ENCODE measurements at regions not wholly inside any gene's neighbourhood (a gene's known extent, or its start where the extent isn't known, plus 50 kb on each side); places are given as distances from the start of the nearest gene placed in this dataset.
"Not testable (repeated sequence)": the region's sequence is repeated elsewhere in the genome, so short reads cannot be mapped to it uniquely, and the experiment has no call there.

DNA sequence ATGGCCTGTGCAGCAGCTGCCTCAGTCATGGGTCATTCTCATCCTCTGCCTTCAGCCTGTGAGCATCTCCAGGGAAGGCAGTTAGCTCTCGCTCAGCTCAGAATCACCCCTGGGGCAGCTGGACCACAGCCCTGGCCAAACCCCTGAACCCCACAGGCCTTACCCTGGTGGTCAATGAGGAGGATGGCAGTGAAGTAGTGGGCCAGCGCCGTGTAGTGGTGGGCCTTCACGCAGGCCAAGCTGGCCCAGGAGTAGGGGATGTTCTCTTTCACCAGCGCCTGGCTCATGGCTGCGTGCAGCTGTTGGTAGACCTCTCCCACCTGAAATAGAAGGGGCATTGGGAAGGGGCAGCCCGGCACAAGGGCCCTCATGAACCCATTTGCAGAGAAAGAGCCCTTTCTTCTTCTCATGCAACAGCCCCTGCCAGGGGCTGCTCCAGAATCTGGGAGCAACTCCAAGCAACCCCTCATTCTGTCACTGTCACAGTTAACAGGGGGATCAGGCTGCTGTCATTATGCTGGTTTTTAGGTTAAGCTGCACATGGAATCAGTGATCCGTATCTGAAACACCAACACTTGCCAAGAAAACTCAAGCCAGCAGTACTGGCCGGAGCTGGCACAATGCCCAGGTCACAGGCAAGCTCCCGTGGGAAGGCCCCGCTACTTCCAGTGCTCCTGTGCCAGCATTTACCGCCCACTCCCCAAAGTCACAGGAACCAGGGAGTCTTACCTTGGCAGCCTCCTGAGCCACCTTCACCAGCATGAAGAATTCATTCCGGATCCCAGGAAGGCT lies 290.2 kb downstream of the GOLGA6L6 start:
- H3K4me3 ChIP-seq (ENCODE audit: low read depth, low read length): not testable (repeated sequence)

GRCh38 chr15:20250206-20250605 lies 291.4 kb downstream of the GOLGA6L6 start:
- H3K4me3 ChIP-seq (ENCODE audit: low read depth, low read length): not testable (repeated sequence)

DNA sequence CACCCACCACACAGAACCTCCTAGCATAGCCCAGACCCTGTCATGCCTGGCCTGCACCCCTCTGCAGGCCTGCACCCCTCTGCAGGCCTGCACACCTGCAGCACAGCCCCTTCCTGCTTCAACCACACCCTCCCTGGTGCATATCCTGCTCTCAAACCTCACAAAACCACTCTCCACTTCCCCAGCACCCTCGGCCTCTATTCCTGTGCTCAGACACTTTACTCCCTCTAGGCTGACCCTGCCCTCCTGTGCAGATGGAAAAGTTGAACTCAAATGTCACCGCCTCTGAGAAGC lies 292.0 kb downstream of the GOLGA6L6 start:
- not testable (repeated sequence) for H3K4me3 ChIP-seq (ENCODE audit: low read depth, low read length)

GRCh38 chr15:20248434-20248833 lies 293.2 kb downstream of the GOLGA6L6 start:
- not testable (repeated sequence) for H3K4me3 ChIP-seq (ENCODE audit: low read depth, low read length)

- not testable (repeated sequence) for H3K4me3 ChIP-seq (ENCODE audit: low read depth, low read length)
Observed at GRCh38 chr15:20247137-20247536, 294.5 kb downstream of the GOLGA6L6 start.

DNA sequence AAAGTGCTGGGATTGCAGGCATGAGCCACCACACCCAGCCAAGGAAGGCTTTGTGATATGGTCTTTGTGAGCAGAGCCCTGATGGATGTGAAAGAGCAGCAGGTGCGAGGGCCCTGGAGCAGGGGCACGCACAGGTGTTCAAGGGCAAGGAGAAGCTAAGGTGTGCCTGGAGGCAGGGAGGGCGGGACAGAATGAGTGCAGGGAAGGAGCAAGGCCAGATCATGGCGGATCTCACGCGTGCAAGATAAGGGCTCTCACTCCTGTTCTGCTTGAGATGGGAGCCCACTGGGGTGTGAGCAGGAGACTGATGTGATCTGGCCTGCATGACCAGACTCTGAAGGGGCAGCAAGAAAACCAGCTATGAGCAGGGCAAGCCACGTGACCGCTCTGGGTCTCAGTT lies 295.0 kb downstream of the GOLGA6L6 start:
- H3K4me3 ChIP-seq (ENCODE audit: low read depth, low read length): not testable (repeated sequence)

DNA sequence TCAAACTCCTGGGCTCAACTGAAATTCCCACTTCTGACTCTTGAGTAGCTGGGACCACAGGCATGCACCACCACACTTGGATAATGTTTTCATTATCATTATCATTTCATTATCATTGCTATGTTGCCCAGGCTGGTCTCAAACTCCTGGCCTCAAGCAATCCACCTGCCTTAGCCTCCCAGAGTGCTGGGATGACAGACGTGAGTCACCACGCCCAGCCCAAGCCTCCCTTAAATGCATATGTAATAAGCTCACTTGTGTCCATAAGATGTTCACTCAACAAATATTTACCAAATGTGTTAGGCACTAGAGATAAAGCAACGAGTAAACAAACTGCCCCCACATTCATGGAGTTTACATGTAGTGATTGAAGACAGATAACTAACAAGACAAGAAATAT lies 295.7 kb downstream of the GOLGA6L6 start:
- not testable (repeated sequence) for H3K4me3 ChIP-seq (ENCODE audit: low read depth, low read length)

DNA sequence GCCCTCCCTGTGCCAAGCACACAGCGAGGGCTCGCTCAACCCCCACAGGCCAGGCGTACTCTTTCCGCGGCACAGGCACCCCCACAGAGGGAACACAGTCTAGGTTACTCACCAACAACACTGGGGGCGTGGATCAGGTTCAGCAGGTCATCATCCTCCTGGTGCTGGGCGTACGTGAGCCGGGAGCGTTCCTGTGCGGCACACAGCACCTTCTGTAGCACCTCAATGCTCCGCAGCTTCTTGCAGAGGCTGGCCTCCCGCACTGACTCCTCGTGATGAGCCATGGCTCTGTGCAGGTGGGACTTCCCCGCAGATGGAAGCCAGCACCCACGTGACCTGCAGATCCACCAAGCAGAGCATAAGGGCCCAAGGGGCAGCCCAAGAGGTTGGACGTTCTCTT lies 296.8 kb downstream of the GOLGA6L6 start:
- H3K4me3 ChIP-seq (ENCODE audit: low read depth, low read length): not testable (repeated sequence)

DNA sequence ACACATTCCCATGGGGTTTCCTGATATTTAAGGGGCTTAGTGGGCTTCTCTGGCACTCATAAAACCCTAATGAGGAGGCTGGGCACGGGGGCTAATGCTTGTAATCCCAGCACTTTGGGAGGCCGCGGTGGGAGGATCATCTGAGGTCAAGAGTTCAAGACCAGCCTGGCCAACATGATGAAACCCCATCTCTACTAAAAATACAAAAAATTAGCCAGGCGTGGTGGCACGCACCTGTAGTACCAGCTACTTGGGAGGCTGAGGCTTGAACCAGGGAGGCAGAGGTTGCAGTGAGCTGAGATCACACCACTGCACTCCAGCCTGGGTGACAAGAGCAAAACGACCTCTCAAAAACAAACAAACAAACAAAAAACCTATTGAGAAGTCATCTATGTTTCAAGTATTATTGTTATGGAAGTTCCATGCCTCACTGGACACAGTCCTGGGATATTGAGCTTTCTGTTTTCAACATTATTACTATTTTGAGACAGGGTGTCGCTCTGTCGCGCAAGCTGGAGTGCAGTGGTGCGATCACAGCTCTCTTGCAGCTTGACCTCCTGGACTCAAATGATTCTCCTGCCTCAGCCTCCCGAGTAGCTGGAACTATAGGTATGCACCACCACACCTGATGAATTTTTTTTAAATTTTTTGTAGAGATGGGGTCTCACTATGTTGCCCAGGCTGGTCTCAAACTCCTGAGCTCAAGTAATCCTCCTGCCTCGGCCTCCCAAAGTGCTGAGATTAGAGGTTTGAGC lies 297.9 kb downstream of the GOLGA6L6 start:
- not testable (repeated sequence) for H3K4me3 ChIP-seq (ENCODE audit: low read depth, low read length)

- H3K4me3 ChIP-seq (ENCODE audit: low read depth, low read length): not testable (repeated sequence)
Observed at GRCh38 chr15:20240366-20240917, 301.2 kb downstream of the GOLGA6L6 start.

DNA sequence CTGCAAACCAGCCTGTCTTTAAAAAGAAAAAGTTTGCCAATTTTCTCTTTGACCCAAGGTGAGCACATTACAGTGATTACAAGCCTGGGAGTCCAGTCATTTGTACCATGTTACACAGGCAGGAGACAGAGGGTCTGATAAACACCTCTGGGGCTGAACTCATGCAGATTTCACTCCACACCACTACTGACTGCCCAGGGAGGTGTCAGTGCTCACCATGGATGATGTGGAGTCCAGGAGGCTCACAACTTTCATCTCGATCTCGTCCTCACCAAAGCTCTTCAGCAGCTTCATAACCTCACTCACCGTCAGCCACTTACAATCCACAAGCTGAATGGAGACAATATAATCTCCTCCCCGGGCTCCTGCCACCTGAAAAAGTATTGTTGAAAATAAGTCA lies 302.4 kb downstream of the GOLGA6L6 start:
- H3K4me3 ChIP-seq (ENCODE audit: low read depth, low read length): not testable (repeated sequence)

DNA sequence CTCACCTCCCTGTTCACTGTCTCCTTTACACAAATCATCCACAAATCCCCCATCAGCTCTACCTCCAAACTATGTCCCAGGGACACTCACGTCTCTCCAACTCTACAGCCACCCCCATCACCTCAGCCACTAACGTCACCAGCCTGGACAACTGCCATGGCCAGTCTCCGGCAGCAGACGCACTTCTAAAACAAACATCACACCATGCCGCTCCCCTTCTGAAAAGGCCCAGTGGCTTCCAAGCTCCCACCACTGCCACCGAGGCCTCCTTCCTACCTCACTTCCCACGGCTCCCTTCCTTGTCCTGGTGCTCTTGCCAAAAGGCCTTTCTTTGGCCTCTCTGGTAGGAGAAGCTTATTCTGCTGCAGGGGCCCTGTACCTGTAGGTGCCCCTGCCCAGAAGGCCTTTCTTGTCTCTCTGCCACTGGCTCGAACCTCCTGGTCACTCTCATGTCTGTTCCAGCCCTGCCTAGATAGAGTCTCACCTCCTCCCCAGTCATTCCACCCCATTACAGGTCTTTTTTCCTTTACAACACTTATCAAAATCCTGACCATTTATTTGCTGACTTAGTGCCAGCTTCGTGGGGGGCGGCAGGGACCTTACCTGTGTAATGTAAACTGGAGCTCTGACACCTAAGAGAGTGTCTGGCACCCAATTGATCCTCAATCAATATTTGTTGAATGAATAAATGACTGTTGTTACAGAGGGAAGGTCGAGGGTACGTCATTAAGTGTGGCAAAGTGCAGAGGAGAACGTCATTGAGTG lies 304.2 kb downstream of the GOLGA6L6 start:
- not testable (repeated sequence) for H3K4me3 ChIP-seq (ENCODE audit: low read depth, low read length)

DNA sequence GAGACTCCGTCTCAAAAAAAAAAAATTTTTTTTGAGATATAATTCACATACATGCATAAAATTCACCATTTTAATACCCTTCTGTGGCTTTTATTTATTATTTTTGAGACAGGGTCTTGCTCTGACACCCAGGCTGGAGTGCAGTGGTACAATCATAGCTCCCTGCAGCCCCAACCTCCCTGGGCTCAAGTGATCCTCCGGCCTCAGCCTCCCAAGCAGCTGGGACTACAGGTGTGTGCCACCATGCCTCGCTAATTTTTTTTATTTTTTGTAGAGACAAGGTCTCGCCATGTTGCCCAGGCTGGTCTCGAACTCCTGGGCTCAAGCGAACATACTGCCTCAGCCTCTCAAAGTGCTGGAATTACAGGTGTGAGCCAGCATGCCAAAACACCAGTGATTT lies 305.9 kb downstream of the GOLGA6L6 start:
- not testable (repeated sequence) for H3K4me3 ChIP-seq (ENCODE audit: low read depth, low read length)

DNA sequence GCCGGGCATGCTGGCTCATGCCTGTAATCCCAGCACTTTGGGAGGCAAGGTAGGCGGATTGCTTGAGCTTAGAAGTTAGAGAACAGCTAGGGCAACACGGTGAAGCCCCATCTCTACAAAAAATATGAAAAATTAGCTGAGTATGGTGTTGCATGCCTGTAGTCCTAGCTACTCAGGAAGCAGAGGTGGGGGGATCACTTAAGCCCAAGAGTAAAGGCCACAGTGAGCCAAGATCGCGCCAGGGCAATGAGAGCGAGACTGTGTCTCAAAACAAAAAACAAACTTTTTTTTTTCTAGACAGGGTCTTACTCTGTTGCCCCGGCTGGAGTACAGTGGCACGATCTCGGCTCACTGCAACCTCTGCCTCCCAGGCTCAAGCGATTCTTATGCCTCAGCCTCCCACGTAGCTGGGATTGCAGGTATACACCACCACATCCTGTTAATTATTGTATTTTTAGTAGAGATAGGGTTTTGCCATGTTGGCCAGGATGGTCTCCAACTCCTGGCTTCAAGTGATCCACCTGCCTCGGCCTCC lies 307.5 kb downstream of the GOLGA6L6 start:
- H3K4me3 ChIP-seq (ENCODE audit: low read depth, low read length): not testable (repeated sequence)

DNA sequence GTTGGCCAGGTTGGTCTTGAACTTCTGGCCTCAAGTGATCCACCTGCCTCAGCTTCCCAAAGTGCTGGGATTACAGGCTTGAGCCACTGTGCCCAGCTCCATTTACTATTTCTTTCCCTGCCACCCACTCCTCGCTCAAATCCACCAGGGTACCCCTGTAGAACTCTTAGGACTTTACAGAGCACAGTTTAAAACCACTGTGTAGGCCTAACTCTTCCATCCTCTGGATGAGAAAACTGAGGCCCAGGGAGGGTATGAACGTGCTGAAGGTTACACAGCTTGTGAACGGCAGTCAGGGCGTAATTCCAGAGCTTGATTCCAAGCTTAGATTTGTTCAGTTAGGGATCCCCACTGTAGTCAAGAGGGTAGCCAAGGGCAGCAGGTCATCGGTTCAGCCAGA lies 309.1 kb downstream of the GOLGA6L6 start:
- H3K4me3 ChIP-seq (ENCODE audit: low read depth, low read length): not testable (repeated sequence)

DNA sequence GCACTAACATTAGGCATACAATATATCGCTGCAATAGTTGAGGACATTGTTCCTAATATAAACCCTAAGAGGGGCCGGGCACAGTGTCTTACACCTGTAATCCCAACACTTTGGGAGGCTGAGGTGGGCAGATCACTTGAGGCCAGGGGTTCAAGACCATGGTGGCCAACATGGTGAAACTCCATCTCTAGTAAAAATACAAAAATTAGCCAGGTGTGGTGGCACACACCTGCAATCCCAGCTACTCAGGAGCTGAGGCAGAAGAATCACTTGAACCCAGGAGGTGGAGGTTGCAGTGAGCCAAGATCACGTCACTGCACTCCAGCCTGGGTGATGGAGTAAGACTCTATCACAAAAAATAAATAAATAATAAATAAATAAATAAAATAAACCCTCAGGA lies 310.9 kb downstream of the GOLGA6L6 start:
- H3K4me3 ChIP-seq (ENCODE audit: low read depth, low read length): not testable (repeated sequence)

DNA sequence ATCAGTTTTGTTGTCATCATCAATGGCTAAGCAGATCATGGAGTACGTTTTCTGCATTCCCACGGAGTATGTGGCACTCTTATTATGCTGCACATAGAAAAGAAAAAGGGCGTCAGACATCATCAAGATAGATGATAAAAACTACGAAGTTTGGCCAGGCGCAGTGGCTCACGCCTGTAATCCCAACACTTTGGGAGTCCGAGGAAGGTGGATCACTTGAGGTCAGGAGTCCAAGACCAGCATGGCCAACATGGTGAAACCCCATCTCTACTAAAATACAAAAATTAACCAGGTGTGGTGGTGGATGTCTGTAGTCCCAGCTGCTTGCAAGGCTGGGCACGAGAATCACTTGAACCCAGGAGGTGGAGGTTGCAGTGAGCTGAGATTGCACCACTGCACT lies 312.8 kb downstream of the GOLGA6L6 start:
- not testable (repeated sequence) for H3K4me3 ChIP-seq (ENCODE audit: low read depth, low read length)

GRCh38 chr15:20227119-20227853 lies 314.3 kb downstream of the GOLGA6L6 start:
- not testable (repeated sequence) for H3K4me3 ChIP-seq (ENCODE audit: low read depth, low read length)

DNA sequence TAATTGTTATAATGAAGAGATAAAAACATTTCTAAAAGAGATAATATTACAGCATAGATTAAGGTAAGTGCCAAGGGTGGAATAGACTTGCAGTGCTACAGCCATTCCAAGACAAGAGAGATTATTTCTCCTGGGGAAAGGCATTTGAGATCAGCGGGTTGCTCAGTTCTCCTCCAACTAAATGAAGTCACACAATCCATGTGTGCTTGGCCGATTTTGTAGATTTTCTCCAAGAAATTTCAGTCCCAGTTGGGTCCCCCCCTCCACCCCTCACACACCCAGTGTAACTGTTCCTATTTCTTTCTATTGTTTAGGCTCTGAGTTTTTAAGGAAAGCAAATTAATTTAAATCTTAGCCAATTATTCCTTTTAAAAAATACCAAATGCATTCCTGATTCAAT lies 315.1 kb downstream of the GOLGA6L6 start:
- not testable (repeated sequence) for H3K4me3 ChIP-seq (ENCODE audit: low read depth, low read length)

- not testable (repeated sequence) for H3K4me3 ChIP-seq (ENCODE audit: low read depth, low read length)
Observed at GRCh38 chr15:20221063-20221462, 320.5 kb downstream of the GOLGA6L6 start.
